ENCODE measurements at regions not wholly inside any gene's neighbourhood (a gene's known extent, or its start where the extent isn't known, plus 50 kb on each side); places are given as distances from the start of the nearest gene placed in this dataset.

DNA sequence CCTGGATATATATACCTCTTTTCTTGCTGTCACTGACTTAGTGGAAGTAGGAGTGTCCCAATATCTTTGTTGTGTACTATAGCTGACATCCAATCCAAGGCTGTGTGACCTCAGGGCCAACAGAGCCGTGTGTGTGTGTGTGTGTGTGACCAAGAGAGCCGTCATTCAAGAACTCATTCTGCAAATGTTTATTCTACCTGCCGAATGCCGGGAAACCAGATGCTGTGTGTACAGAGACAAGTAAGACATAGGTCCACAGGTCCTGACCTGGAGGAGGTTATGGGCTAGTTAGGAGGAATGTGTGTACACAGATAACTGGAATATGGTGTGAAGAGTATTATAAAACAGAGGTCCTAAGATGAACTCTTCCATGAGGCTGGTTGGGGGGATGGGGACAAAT is 190.0 kb downstream of the DHX35 start:
- no peak overlapping the region for H3K27ac ChIP-seq
- peaks cover 26% of the 10 kb centered on the region for H3K27me3 ChIP-seq
- no peak overlapping the region for H3K4me3 ChIP-seq (ENCODE audit: low read depth in 1 of 2, low read length in 1 of 2)
- no peaks in the 10 kb centered on the region for H3K36me3 ChIP-seq
- H3K4me1 ChIP-seq (ENCODE audit: control insufficient read depth in 1 of 2, insufficient read depth in 1 of 2, low read depth in 1 of 2, low read length in 1 of 2): no peaks in the 10 kb centered on the region
- TF ChIP-seq, protein P1, sequence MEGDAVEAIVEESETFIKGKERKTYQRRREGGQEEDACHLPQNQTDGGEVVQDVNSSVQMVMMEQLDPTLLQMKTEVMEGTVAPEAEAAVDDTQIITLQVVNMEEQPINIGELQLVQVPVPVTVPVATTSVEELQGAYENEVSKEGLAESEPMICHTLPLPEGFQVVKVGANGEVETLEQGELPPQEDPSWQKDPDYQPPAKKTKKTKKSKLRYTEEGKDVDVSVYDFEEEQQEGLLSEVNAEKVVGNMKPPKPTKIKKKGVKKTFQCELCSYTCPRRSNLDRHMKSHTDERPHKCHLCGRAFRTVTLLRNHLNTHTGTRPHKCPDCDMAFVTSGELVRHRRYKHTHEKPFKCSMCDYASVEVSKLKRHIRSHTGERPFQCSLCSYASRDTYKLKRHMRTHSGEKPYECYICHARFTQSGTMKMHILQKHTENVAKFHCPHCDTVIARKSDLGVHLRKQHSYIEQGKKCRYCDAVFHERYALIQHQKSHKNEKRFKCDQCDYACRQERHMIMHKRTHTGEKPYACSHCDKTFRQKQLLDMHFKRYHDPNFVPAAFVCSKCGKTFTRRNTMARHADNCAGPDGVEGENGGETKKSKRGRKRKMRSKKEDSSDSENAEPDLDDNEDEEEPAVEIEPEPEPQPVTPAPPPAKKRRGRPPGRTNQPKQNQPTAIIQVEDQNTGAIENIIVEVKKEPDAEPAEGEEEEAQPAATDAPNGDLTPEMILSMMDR (IDR thresholded peaks at IDR 0.05): no peak
- H3K9me3 ChIP-seq: no peaks in the 10 kb centered on the region

DNA sequence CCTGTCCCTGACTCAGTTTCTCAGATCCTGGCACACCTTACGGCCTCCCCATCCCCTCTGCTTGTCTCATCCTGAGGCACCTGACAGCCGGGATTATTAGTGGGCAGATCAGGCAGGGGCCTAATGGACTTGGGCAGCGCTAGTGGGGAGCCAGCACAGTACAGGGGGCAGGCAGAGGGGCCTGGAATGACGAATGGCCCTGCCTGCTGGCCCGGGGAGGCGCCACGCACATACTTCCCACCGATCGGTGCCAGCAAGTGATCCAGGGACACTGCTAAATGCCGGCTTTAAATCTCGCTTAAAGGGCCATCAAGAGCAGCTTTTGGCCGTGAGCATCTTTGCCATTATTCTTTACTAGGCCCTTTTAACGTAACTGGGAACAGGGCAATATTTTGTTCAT is 188.4 kb downstream of the DHX35 start:
- no peaks in the 10 kb centered on the region for H3K36me3 ChIP-seq
- no peak overlapping the region for H3K27ac ChIP-seq
- H3K9me3 ChIP-seq: no peaks in the 10 kb centered on the region
- TF ChIP-seq, protein P1 (IDR thresholded peaks at IDR 0.05): no peak
- H3K4me3 ChIP-seq (ENCODE audit: low read depth in 1 of 2, low read length in 1 of 2): no peak overlapping the region
- no peaks in the 10 kb centered on the region for H3K4me1 ChIP-seq (ENCODE audit: control insufficient read depth in 1 of 2, insufficient read depth in 1 of 2, low read depth in 1 of 2, low read length in 1 of 2)
- H3K27me3 ChIP-seq: peaks cover 9% of the 10 kb centered on the region

DNA sequence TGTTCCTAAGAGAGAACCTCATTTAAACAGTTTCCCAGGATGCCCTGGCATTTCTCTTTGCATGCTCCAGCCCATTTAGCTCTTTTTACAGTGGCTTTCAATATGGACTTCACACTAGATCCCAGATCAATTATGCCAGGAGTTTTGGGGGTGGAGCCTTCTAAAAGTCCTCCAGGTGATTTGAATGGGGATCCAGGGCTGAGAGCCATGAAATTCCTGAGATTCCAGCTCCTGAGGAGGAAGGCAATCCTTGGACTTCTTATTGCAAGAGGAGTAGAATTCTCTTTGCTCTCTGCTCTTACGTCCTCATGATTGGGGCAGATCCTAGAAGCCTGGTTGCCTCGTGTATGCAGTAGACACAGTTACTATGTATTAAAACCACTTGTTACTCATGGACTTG is 184.2 kb downstream of the DHX35 start:
- Histone ChIP-seq H3K9me3 (no peaks in the 10 kb centered on the region), H3K36me3 (no peaks in the 10 kb centered on the region), H3K4me3 (ENCODE audit: low read depth in 1 of 2, low read length in 1 of 2) (no peak overlapping the region), H3K27ac (no peak overlapping the region), H3K4me1 (ENCODE audit: control insufficient read depth in 1 of 2, insufficient read depth in 1 of 2, low read depth in 1 of 2, low read length in 1 of 2) (no peaks in the 10 kb centered on the region), H3K27me3 (no peaks in the 10 kb centered on the region)
- TF ChIP-seq, protein P1 (IDR thresholded peaks at IDR 0.05): no peak

DNA sequence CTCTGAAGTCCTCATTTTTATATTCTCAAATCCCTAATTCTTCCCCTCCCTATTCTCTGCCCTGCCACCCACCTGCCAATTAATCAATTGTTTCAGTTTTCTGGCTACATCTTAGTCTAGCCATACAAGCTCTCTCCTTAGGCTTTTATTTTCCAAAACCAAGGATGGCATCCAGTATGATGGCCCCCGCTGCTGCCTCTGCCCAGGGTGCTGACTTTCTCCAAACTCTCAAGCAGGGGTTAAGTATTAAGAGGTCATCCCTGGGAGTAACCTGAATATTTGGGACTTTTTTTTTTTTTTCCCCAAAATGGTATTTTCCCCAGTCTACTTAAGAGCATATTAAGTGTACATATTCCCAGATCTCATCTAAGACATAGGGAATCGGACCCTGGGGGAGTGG is 183.8 kb downstream of the DHX35 start:
- H3K27ac ChIP-seq: no peak overlapping the region
- H3K4me1 ChIP-seq (ENCODE audit: control insufficient read depth in 1 of 2, insufficient read depth in 1 of 2, low read depth in 1 of 2, low read length in 1 of 2): no peaks in the 10 kb centered on the region
- no peaks in the 10 kb centered on the region for H3K9me3 ChIP-seq
- no peaks in the 10 kb centered on the region for H3K36me3 ChIP-seq
- no peak overlapping the region for H3K4me3 ChIP-seq (ENCODE audit: low read depth in 1 of 2, low read length in 1 of 2)
- TF ChIP-seq, protein P1 (IDR thresholded peaks at IDR 0.05): no peak
- H3K27me3 ChIP-seq: no peaks in the 10 kb centered on the region

DNA sequence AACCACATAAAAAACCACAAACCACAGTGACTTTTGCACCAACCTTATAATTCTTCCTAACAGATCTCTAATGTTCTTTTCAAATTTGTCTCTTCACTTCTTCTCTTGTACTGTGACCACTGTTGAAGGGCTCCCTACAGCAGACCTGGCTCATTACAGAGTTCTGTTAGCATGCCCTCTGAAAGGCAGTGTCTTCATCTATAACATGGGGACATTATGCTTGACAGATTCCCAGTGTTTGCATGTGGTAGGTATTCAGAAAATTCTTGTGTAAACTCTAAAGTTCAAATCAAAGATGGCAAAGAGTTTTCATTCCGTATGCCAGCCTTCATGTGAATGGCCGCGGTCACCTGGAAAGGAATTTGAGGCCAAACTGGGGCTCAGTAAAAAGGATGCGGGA is 182.6 kb downstream of the DHX35 start:
- H3K4me1 ChIP-seq (ENCODE audit: control insufficient read depth in 1 of 2, insufficient read depth in 1 of 2, low read depth in 1 of 2, low read length in 1 of 2): no peaks in the 10 kb centered on the region
- TF ChIP-seq, protein P1 (IDR thresholded peaks at IDR 0.05): no peak

More for the DNA sequence above, 182.6 kb downstream of the DHX35 start:
- Histone ChIP-seq H3K27ac (no peak overlapping the region), H3K36me3 (no peaks in the 10 kb centered on the region), H3K9me3 (no peaks in the 10 kb centered on the region), H3K27me3 (no peaks in the 10 kb centered on the region), H3K4me3 (ENCODE audit: low read depth in 1 of 2, low read length in 1 of 2) (no peak overlapping the region)

All from neutrophil (primary cell).